ENCODE measurements at regions not wholly inside any gene's neighbourhood (a gene's known extent, or its start where the extent isn't known, plus 50 kb on each side); places are given as distances from the start of the nearest gene placed in this dataset.

- no peaks in the 10 kb centered on the region for H3K36me3 ChIP-seq (replicated peaks in 1 of 2)
- no peak for TF ChIP-seq POLR2A (IDR thresholded peaks at IDR 0.05)
- TF ChIP-seq CTCF (IDR thresholded peaks at IDR 0.05) = no peak
- no peaks in the 10 kb centered on the region for H3K4me1 ChIP-seq (replicated peaks in 1 of 2)
- no peaks in the 10 kb centered on the region for H3K9me3 ChIP-seq (replicated peaks in 1 of 3)
- intact Hi-C loops (cut with DNase I) = no loop called here
- no peak for DNase-seq
- WGBS, 4 donors = 73 to 90% (median 79%) methylated on average over 3 to 4 of the region's 4 CpGs; no CpG with 5 or more reads in 1 of the 4 donors
- H3K4me3 ChIP-seq = no peak overlapping the region
- H3K27ac ChIP-seq = no peak overlapping the region
- H3K27me3 ChIP-seq = peaks cover 20% of the 10 kb centered on the region
Measured at GRCh38 chr9:126563556-126563955, 50.2 kb upstream of the LMX1B start.
